Sciatic nerve (tissue), 2 donors: ENCODE measurements at regions not wholly inside any gene's neighbourhood (a gene's known extent, or its start where the extent isn't known, plus 50 kb on each side); places are given as distances from the start of the nearest gene placed in this dataset.

Experiments used
- ATAC-seq: fragments of 200-7000 bp; cut with Tn5 transposase; one replicate; pipeline ENCODE4 v1.9.1; 2020; ENCODE audit warnings: mild to moderate bottlenecking, moderate library complexity
- DNase-seq: peaks from one replicate; pipeline ENCODE4 v3.0.0-alpha.2; 2020; ENCODE audit warnings: low spot score
- intact Hi-C: fragments of 100-400 bp; cut with DNase I; formaldehyde crosslinking; loops from one replicate; pipeline ENCODE4 v1.14.2; 2022
- donor health status: DM: no; HTN: no; CAD: no.
- donor health status: DM: no; HTN: no; CAD: no.

DNA sequence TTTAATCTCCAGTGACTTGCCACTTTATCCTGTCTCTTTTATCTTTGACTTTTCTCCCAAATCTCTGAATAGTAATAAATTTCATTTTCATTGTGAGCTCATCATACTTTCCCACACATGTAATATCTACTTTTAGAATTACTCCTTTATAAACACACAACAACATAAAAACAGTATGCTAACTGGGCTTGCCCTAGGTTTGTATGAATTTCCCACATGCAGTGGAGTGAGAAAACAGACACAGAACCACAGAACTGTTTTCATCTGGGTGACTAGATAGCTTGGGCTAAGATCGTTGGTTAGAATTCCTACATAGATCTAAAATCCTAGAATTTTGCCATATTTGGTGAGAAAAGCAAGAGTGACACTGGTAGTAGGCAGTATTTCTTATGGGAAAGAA lies 409.5 kb downstream of the SPRY1 start:
- DNase-seq (no peak), ATAC-seq (no peak)
- intact Hi-C loops, result loop anchor here (2.0 kb wide), 1 partner anchor 21 kb away; no protein-coding TSS in a partner anchor

DNA sequence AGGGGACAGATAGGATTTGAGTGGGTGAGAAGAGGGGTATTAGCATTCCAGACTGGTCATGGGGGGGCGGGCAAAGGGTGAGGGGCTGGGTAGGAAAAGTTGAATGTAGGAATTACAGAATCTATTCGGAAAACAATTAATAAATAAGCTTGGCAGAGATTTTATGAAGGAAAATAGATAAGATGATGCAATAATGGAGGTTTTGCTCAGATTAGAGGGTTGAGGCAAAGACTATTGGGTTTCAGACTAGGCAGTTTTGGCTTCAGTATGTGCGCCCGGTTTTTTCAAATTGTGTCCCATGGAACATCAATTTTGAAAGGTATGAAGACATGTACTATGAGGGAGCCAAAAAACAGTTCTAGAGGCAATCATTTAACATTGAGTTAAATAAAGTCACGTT lies 410.6 kb downstream of the SPRY1 start:
- intact Hi-C loops, result loop anchor here (2.0 kb wide), 1 partner anchor 22 kb away; no protein-coding TSS in a partner anchor
- ATAC-seq (no peak), DNase-seq (no peak)

DNA sequence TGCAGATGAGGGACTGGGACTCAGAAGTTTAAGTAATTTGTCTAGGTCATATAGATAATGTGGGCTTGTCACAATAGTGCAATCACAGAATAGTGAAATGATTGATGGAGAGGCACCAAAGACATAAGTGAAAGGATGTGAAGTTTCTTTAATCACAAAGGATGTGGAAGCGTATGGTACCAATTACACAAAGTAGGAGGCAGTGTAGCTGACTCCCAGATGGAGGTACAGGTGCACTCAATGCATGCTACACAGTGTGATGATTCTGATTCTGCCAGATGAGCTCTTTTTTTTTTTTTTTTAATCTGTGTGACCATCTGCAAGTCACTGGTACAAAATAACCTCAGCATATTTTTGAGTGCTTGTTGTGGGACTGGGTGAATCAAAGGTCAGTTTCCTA lies 411.3 kb downstream of the SPRY1 start:
- no peak for DNase-seq
- ATAC-seq, result no peak
- intact Hi-C loops, result loop anchor here (2.0 kb wide), 1 partner anchor 23 kb away; no protein-coding TSS in a partner anchor

DNA sequence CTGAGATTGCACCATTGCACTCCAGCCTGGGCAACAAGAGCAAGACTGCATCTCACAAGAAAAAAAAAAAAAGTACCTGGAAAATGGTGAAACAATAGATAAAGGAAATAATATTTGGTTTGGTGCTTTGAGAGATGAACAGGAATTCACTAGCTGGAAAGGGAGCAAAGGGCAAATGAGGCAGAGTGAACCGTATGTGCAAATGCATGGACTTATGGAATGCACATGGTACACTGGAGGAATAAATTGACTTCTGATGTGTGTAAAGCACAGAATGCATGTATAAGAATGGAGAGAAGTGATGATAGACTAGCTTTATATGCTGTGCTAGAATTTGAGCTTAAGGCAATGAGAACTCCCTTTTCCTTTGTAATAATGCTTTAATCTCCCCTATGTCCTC lies 413.3 kb downstream of the SPRY1 start:
- intact Hi-C loops, result no loop called here
- ATAC-seq (no peak), DNase-seq (no peak)

DNA sequence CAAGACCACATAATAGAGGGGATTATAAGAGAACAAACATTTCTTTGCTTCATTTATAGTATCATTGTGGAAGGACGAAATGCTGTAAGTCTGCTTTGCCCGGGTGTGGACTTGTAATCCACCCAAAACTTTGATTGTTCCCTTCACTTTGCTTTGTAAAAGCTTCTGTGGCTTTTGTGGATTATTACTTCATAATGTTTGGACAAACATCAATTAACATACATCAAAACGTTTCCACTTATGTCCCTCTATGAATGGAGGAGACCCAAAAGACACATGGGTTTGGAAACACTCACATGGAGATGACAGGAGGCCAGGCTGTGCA lies 415.4 kb downstream of the SPRY1 start:
- intact Hi-C loops, result no loop called here

DNA sequence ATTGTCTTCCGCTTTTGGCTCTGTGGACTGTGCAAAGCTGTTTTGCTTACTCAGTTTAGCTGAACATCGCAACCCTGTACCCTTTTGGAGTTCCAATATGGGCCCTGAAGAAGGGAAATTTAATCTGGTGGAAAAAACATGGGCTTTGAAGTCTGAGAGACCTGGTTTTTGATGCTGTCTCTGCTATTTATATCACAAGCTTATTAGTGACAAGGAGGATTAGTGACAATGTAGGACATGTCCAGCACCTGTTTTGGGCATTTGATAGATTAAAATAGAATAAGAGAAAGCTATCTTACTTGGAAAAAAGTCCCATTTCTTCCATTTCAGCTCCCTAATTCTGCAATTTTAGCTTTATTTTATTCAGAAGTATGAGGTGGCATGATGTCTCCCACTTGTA lies 417.3 kb downstream of the SPRY1 start:
- no peak for DNase-seq
- intact Hi-C loops, result no loop called here
- ATAC-seq, result no peak

More for the DNA sequence above, 415.4 kb downstream of the SPRY1 start:
- no peak for DNase-seq
- no peak for ATAC-seq

DNA sequence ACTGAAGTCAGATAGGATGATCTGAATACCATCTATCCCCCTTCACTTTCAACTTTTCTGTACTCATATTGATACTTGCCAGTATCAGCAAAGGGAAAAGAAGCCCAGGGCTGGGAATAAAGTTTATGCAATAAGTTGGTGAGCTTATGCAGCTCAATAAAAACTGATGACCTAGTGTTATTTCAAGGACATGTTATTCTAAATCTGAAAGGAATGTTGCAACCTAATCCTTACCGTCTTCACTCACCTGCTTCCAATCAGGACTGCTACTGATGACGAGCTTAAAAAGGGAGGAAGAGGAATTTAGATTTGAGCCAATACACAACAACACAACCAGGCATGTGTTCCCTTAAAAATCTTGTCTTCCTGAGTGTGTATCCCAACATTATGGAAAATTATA lies 419.9 kb downstream of the SPRY1 start:
- intact Hi-C loops, result no loop called here
- ATAC-seq (peak; percentile 11), DNase-seq (no peak)

DNA sequence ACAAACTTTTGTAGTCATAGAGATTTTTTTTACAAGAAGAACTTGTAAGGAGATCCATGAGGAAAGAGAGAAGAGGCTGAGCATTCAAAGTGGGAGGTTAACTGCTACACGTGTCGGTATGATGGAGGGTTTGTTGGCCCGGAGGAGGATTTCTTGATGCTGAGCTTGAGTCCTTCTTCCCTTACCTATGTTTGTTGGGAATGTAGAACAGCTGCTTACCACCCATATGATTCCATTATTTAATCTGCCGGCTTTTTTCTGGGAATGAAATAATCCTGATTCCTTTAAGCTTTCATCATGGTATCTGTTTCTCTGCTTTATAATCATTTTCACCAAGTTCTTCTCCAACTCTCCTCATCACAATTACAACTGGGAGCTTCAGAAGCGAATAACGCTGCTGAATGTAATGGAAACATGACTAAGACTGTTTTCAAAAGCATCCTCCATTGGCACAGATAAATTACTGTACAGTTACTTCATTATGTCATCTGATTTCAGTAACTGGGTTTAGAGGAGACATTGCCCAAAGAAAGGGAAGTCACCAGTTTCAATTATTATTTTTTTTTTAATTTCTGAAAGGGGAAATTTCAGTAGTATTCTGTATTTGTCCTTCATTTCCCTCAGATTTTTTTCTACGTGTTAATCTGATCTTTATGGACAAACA lies 420.6 kb downstream of the SPRY1 start:
- ATAC-seq, result no peak

DNA sequence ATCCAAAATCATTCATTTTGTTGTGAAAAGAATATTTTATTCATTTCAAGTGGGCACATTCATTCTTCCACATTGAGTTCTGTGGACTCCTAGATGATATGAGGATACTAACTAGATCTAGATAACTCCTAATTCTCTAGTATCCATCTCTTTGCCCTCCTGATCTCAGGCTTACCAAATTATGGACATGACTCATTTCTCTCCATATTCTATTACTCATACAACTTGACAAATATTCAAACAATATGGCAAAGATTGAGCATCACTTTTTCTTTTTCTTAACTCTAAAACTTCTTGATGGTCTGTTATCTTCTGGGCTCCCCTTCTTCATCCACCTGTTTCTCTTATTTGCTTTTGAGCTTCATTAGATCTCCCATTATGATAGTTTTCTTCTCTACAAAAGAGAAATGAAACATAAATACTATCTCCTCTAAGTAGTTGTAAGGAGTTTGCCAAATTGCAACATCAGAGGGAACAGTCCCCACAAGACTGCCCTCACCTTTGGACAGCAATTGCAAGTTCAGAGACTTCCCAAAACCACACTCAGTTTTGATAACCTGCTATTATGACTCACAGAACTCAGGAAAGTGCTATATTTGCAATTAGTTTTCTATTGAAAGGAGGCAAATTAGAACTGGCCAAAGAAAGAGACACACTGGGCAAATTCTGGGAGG lies 422.9 kb downstream of the SPRY1 start:
- intact Hi-C loops, result no loop called here
- ATAC-seq, result peak; percentile 59
- no peak for DNase-seq

More for the DNA sequence above, 420.6 kb downstream of the SPRY1 start:
- no peak for DNase-seq
- intact Hi-C loops, result no loop called here

DNA sequence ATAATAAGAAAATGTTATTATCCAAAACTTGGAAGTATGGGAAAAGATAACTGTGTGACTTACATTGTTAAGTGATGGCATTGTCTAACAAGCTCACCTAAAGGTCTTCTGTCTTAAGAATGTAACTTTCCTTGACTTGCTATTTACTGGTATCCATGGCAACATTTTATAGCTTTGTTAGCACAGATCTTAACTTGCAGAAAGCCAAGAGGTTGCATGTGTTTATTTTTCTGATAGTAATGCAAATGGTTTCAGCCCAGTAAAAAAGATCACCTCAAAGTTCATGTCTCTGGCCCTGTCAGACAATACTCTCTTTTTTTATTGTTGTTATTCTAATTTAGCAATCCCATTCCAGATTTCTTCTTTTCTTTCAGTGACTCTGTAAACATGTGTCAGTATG lies 425.3 kb downstream of the SPRY1 start:
- intact Hi-C loops, result no loop called here
- ATAC-seq (peak; percentile 14), DNase-seq (no peak)

DNA sequence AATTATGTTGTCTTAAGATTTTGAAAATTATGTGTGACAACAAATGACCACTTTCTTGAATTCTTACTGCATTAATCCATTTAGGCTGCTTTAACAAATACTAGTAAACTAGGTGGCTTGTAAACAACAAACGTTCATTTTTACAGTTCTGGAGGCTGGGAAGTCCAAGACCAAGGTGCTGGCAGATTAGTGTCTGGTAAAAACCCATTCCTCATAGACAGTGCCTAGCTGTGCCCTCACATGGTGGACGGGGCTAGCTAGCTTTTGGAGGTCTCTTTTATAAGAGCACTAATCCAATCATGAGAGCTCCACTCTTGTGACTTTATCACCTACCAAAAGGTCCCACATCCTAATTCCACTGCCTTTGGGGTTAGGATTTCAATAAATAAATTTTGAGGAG lies 425.8 kb downstream of the SPRY1 start:
- DNase-seq, result no peak
- no peak for ATAC-seq
- intact Hi-C loops, result no loop called here

DNA sequence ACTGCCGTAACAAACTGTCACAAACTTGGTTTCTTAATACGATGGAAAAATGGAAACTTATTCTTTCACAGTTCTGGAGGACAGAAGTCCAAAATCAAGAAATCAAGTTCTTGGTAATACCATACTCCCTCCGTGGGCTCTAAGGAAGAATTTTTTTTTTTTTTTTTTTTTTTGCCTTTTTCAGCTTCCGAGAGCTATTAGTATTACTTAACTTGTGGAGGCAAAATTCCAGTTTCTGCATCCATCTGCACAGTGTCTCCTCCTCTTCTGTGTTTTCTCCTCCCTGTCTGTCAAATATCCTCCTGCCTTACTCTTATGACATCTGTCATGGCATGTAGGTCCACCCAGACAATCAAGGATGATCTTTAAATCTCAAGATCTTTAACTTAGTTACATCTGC lies 426.6 kb downstream of the SPRY1 start:
- intact Hi-C loops, result no loop called here
- ATAC-seq (peak; percentile 76), DNase-seq (no peak)

DNA sequence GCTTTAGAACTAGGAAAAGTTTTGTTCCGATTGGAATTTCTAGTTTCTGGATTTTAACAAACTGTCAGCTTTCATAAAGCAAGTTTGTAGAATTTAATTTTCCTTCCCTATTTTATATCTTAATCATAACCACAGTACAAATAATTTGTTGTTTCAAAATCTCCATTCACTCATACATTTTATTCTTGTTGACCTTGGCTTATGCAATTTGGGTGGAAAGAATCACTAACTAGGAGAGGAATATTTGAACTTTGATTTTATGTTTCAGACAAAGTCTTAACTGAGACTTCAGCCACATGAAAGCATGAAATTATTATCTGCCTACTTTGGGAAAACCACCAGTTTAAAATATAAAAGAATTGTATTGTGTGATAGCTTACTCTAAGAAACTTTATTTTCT lies 427.9 kb downstream of the SPRY1 start:
- DNase-seq (no peak), ATAC-seq (peak; percentile 22)
- intact Hi-C loops, result no loop called here

DNA sequence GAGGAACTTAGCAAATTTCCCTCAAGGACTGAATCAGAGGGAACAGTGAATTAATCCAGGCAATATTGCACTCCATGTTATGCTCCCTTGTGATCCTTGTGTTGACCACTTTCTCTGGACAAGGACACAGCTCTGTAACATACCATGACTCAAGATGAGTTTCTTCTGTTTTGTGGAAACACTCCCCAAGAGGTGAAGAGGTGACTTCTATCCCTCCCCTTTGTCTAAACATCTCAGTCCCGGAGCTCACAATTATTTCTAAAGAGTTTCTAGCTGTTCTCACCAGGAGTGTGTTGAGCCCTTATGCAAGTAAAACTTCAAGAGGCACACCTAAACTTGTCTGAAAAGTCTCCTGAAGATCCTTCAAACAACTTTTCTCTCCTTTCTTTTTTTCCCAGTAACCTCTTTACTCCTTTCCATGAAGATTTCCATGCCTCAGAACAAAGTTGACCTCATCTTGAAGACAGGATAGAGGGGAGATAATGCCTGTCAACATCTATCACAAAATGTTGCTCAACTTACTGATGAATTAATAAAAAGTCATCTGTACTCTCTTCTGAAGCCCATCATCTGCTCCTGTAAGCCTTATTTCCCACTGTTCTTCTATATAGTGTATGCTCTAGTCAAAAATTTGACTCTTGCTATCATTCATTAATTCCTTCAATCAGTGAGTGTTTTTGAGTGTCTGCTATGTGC lies 429.1 kb downstream of the SPRY1 start:
- ATAC-seq, result peak; percentile 4
- DNase-seq, result no peak
- intact Hi-C loops, result no loop called here

DNA sequence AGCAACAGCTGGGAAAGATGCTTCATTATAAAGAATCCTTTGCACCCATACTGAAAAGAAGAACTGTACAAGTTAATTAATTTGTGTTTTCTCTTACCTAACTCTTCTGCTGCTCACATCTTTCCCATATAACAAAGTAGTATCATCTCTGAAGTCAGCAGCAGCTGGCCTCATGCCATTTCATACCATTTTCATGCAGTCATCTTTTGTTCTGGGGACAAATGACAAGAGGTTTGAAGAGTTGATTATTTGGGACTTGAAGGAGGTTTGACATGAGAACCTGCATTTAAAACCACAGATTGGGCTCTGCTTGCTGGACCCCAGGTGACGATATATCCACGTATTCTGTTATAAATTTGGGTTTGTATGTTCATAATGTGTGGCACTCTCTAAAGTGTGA lies 430.3 kb downstream of the SPRY1 start:
- intact Hi-C loops, result no loop called here
- no peak for DNase-seq
- ATAC-seq, result no peak

DNA sequence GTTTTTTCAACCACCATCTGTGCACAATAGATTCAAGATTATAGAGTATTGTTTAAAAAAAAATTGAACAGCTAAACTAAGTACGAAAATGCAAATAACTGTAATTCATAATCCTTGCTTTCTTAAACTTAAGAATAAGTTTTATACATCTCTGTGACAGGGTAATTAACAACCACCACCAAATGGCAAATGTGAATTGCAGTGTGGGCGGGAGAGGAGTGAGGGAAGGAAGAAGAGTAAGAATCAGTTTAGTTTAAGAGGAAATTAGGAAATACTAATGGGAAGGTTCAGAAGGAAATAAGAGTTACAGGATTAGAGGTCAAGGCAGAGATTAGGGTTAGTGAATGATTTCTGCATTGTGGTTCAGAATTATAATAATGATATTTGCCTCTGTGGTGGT lies 430.9 kb downstream of the SPRY1 start:
- DNase-seq (no peak), ATAC-seq (no peak)
- intact Hi-C loops, result no loop called here

DNA sequence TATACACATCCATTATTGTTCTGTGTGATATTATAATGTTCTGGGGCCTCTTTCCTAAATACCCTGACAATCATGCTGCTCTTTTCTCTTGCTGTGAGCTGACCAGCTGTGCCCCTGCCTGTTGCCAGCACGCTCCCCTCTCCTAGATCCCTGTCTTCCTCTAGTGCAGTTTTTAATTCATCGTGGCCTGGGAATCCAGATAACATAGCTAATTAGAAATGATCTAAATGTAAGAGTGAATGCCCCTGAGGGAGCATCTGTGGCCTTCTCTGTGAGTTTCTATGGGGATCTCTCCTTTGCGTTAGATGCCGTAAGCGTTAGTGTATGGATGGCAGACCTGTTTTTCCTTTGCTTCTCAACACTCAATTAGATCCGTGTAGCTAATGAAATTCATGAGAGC lies 434.3 kb downstream of the SPRY1 start:
- intact Hi-C loops, result no loop called here
- no peak for DNase-seq
- ATAC-seq, result no peak

DNA sequence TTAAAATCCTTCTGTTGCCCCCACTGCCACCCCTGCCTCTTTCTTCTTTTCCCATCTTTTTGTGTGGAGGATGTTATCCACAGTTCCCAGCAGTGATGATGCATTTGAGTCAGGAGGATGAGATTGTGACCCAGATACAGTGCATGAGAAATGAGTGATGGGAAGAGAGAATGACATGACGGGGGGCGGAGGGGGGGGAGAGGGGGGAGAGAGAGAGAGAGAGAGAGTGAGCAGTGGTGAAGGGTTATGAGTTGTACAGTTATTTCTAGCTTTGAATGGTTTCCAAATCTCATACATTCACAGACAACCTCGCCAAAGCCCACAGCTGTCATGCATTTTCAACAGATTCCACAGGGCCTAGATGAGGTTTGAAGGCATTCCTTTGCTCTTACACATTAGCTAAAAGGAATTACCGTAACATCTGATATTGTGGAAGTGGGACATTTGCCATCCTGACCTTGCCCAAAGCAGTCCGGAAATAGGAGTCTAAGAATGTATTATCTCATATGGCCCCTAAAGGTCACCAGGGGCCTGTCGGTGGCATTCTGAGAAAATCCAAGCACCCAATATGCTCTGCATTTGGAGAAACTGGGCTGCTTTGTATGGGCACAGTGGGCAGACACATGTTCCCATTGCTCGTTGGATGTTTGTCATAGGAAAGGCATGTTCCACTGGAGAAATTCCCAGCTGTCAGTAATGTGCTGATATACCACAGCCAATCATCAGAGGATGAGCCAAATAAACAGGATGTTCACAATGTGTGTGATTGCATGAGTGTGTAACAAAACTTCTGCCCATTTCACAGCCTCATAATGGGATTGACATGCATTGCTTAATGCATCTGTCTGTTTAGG lies 435.8 kb downstream of the SPRY1 start:
- intact Hi-C loops, result no loop called here
- peak; percentile 59 for DNase-seq
- ATAC-seq, result peak; percentile 94

DNA sequence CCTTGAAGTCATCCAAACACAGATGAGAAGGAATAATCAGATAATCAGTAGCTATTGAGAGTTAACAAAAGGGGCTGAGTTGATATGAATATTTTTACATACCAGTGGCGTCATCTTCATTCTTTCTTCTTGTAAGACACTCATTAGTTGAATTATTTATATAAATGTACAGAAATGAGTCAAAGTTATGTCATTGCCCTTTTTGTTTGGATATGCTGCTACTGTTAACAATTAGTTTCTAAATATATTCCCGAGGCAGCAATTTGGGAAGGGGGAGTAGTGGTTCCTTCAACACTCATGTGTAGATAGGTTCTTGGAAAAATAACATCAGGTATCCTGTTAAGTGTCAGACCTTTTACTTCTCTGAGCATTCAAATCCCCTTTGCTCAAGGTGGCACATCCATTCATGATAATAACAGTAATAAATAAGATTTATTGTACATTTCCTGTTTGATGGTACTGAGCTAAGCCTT lies 436.6 kb downstream of the SPRY1 start:
- DNase-seq (no peak), ATAC-seq (no peak)
- intact Hi-C loops, result no loop called here
